IMR-90 (cell line): ENCODE measurements at regions not wholly inside any gene's neighbourhood (a gene's known extent, or its start where the extent isn't known, plus 50 kb on each side); places are given as distances from the start of the nearest gene placed in this dataset.

Experiments
- ATAC-seq: fragments of 200-7000 bp; cut with Tn5 transposase; 2 replicates; pipeline ENCODE4 v1.9.1; 2020; ENCODE audit warnings: low read depth, mild to moderate bottlenecking, moderate library complexity
- BruUV-seq: library from RNA; stranded (reverse); fragments of 400-500 nt; replicated peaks from 2 replicates; lab custom pipeline; 2021; lab: Mats Ljungman, UMichigan
- CTCF ChIA-PET: fragments of 300-600 bp; formaldehyde crosslinking; extraction: SDS; loops from one replicate; lab custom pipeline; 2021; ENCODE audit warnings: antibody characterized with exemption; lab: Yijun Ruan, JAX
- POLR2A ChIA-PET: fragments of 300-600 bp; sonication (Branson Sonifier 250); formaldehyde crosslinking; loops from one replicate; lab custom pipeline; 2022; ENCODE audit warnings: antibody characterized with exemption; ENCODE audit not compliant: unreplicated experiment; lab: Charles Lee
- DNase-seq: peaks from one replicate; pipeline ENCODE4 v3.0.0; 2013
- H2AFZ ChIP-seq: replicated peaks from 2 replicates; pipeline ENCODE3; 2013; ENCODE audit warnings: low read length, mild to moderate bottlenecking; ENCODE audit not compliant: poor library complexity
- H2AK5ac ChIP-seq: 2 replicates; pipeline ENCODE4 v1.6.1; 2013; ENCODE audit warnings: low read depth, low read length, inconsistent platforms
- H2AK9ac ChIP-seq: replicated peaks from 2 replicates; pipeline ENCODE3; 2013; ENCODE audit warnings: mild to moderate bottlenecking, low read depth, low read length, moderate library complexity; ENCODE audit not compliant: poor library complexity
- H2BK120ac ChIP-seq: 2 replicates; pipeline ENCODE4 v1.6.1; 2013; ENCODE audit warnings: low read depth, low read length, inconsistent platforms
- H2BK15ac ChIP-seq: 3 replicates; pipeline ENCODE4 v1.6.1; 2013; ENCODE audit warnings: low read depth, low read length, inconsistent platforms
- H2BK20ac ChIP-seq: 2 replicates; pipeline ENCODE4 v1.6.1; 2013; ENCODE audit warnings: low read depth, mild to moderate bottlenecking, inconsistent platforms, low read length, moderate library complexity
- H2BK5ac ChIP-seq: 2 replicates; pipeline ENCODE4 v1.6.1; 2013; ENCODE audit warnings: mild to moderate bottlenecking, low read depth, low read length, inconsistent platforms; ENCODE audit not compliant: poor library complexity, severe bottlenecking
- H3K14ac ChIP-seq: replicated peaks from 2 replicates; pipeline ENCODE4 v1.6.1; 2013; ENCODE audit warnings: low read depth, low read length, inconsistent platforms
- H3K18ac ChIP-seq: 2 replicates; pipeline ENCODE4 v1.6.1; 2013; ENCODE audit warnings: low read depth, low read length, control low read depth
- H3K23ac ChIP-seq: 2 replicates; pipeline ENCODE4 v1.6.1; 2013; ENCODE audit warnings: low read depth, low read length, inconsistent platforms
- H3K27ac ChIP-seq: 2 replicates; pipeline ENCODE4 v1.5.1; 2013; ENCODE audit warnings: mild to moderate bottlenecking, control low read depth, low read length; ENCODE audit not compliant: insufficient read depth
- H3K27me3 ChIP-seq: 2 replicates; pipeline ENCODE4 v1.6.1; 2013; ENCODE audit warnings: low read length; ENCODE audit not compliant: control insufficient read depth, insufficient read depth
- H3K36me3 ChIP-seq: 2 replicates; pipeline ENCODE4 v1.6.1; 2013; ENCODE audit warnings: low read length, mixed read lengths; ENCODE audit not compliant: control insufficient read depth, insufficient read depth
- H3K4ac ChIP-seq: 2 replicates; pipeline ENCODE4 v1.6.1; 2013; ENCODE audit warnings: low read depth, low read length, inconsistent platforms
- H3K4me1 ChIP-seq: 2 replicates; pipeline ENCODE4 v1.6.1; 2013; ENCODE audit warnings: low read length, mixed read lengths; ENCODE audit not compliant: control insufficient read depth, insufficient read depth
- H3K4me2 ChIP-seq: 2 replicates; pipeline ENCODE4 v1.6.1; 2013; ENCODE audit warnings: low read depth, mild to moderate bottlenecking, control low read depth, low read length, moderate library complexity
- H3K4me3 ChIP-seq: 2 replicates; pipeline ENCODE4 v1.5.1; 2013; ENCODE audit warnings: low read depth, mild to moderate bottlenecking, control low read depth, low read length, moderate library complexity; ENCODE audit not compliant: insufficient read depth
- H3K56ac ChIP-seq: 2 replicates; pipeline ENCODE4 v1.6.1; 2013; ENCODE audit warnings: low read length, inconsistent platforms; ENCODE audit not compliant: insufficient read depth; ENCODE audit errors: extremely low read depth
- H3K79me1 ChIP-seq, 2 experiments: 2 replicates each; pipeline ENCODE4 v1.6.1; 2013; ENCODE audit warnings: low read length in 2 of 2, inconsistent platforms in 1 of 2, low read depth in 1 of 2
- H3K9ac ChIP-seq: 2 replicates; pipeline ENCODE4 v1.6.1; 2013; ENCODE audit warnings: low read depth, low read length, control low read depth
- H3K9me1 ChIP-seq: 2 replicates; pipeline ENCODE4 v1.6.1; 2013; ENCODE audit warnings: low read length, inconsistent platforms; ENCODE audit not compliant: insufficient read depth
- H3K9me3 ChIP-seq: 2 replicates; pipeline ENCODE4 v1.6.1; 2013; ENCODE audit warnings: low read length; ENCODE audit not compliant: control insufficient read depth, insufficient read depth
- H4K20me1 ChIP-seq: 2 replicates; pipeline ENCODE4 v1.6.1; 2013; ENCODE audit warnings: low read length, inconsistent platforms; ENCODE audit not compliant: insufficient read depth
- H4K5ac ChIP-seq: 2 replicates; pipeline ENCODE4 v1.6.1; 2013; ENCODE audit warnings: mild to moderate bottlenecking, low read depth, low read length, control low read depth
- H4K8ac ChIP-seq, 2 experiments: 2 replicates each; pipeline ENCODE4 v1.6.1; 2013; ENCODE audit warnings: low read depth in 2 of 2, low read length in 2 of 2, control low read depth in 1 of 2, inconsistent platforms in 1 of 2
- H4K91ac ChIP-seq: 2 replicates; pipeline ENCODE4 v1.6.1; 2013; ENCODE audit warnings: low read depth, low read length, inconsistent platforms; ENCODE audit not compliant: insufficient read depth
- FOS ChIP-seq: fragments of 150-350 bp; IDR thresholded peaks from 2 replicates; pipeline ENCODE4 v1.6.1; 2016; ENCODE audit warnings: low read depth, low read length
- MAFK ChIP-seq: IDR thresholded peaks from 2 replicates; pipeline ENCODE4 v1.6.1; 2012; ENCODE audit warnings: low read depth, low read length, improper control_type of control experiment
- NFE2L2 ChIP-seq: fragments of 150-350 bp; IDR thresholded peaks from 2 replicates; pipeline ENCODE4 v1.6.1; 2016; ENCODE audit warnings: low read depth, mild to moderate bottlenecking, low read length
- POLR2A ChIP-seq: IDR thresholded peaks from 2 replicates; pipeline ENCODE4 v1.6.1; 2012; ENCODE audit warnings: mild to moderate bottlenecking, low read depth, low read length
- RAD21 ChIP-seq: IDR thresholded peaks from 2 replicates; pipeline ENCODE4 v1.6.1; 2012; ENCODE audit warnings: low read length, improper control_type of control experiment
- RCOR1 ChIP-seq: IDR thresholded peaks from 2 replicates; pipeline ENCODE4 v1.6.1; 2012; ENCODE audit warnings: mild to moderate bottlenecking, low read length, improper control_type of control experiment; ENCODE audit not compliant: insufficient replicate concordance
- RFX5 ChIP-seq: IDR thresholded peaks from 2 replicates; pipeline ENCODE4 v1.8.0; 2012; ENCODE audit warnings: low read depth, mild to moderate bottlenecking, low read length, moderate library complexity
- dilution Hi-C: fragments of 300-500 bp; cut with HindIII; formaldehyde crosslinking; loops from one replicate; pipeline ENCODE4 v1.14.3; 2018; ENCODE audit warnings: low sequenced_read_pairs; ENCODE audit not compliant: unreplicated experiment
- in situ Hi-C: fragments of 300-500 bp; cut with MboI; formaldehyde crosslinking; loops from 3 replicates; pipeline ENCODE4 v1.14.3; 2019; ENCODE audit warnings: low sequenced_read_pairs, inconsistent platforms, mixed read lengths
- intact Hi-C: fragments of 100-400 bp; cut with micrococcal nuclease; formaldehyde crosslinking; loops from 2 replicates; pipeline ENCODE4 v1.10.0; 2022
- TF ChIP-seq, protein P1 (sequence below): fragments of 150-350 bp; IDR thresholded peaks from 2 replicates; pipeline ENCODE4 v1.6.1; 2017; ENCODE audit warnings: mild to moderate bottlenecking, antibody characterized with exemption, low read length, low read depth

DNA sequence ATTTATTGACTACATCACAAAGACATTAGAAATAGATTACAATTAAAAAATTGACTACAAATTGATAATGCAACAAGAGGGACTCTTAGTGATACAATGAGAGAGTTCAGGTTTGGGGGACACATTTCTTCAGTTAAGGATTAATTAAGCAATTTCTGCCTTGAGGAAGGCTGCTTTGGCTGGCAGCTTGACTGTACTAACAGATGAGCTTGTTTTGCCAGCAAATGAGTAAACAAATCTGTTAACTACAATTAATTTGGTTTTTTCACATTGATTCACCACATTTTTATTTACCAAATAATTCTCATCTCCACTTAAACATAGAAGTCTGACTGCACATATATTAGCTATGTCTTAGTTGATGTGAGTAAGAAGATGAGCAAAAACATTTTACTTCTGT, 183.6 kb upstream of the ZNF385D start:
- Histone ChIP-seq H3K4me2 (no peak overlapping the region), H2BK5ac (no peak overlapping the region), H3K9me1 (no peaks in the 10 kb centered on the region), H3K18ac (no peak overlapping the region), H4K20me1 (no peaks in the 10 kb centered on the region), H2AK9ac (no peak overlapping the region), H3K4me1 (no peaks in the 10 kb centered on the region), H3K79me1 (no peaks in the 10 kb centered on the region), H4K8ac (no peak overlapping the region), H4K5ac (no peak overlapping the region), H3K23ac (no peak overlapping the region), H3K27me3 (no peaks in the 10 kb centered on the region), H3K56ac (no peak overlapping the region), H3K4me3 (no peak overlapping the region), H2BK20ac (no peak overlapping the region), H3K14ac (no peak overlapping the region), H2AK5ac (no peak overlapping the region), H4K91ac (no peak overlapping the region), H3K4ac (no peak overlapping the region), H3K9me3 (no peaks in the 10 kb centered on the region), H3K9ac (no peak overlapping the region), H2AFZ (no peak overlapping the region), H2BK15ac (no peak overlapping the region), H3K36me3 (no peaks in the 10 kb centered on the region), H3K27ac (no peak overlapping the region), H2BK120ac (no peak overlapping the region)
- ATAC-seq (no peak), DNase-seq (no peak)
- TF ChIP-seq NFE2L2 (no peak), POLR2A (no peak), RFX5 (no peak), RAD21 (no peak), MAFK (no peak), RCOR1 (no peak), FOS (no peak)
- TF ChIP-seq, protein P1, sequence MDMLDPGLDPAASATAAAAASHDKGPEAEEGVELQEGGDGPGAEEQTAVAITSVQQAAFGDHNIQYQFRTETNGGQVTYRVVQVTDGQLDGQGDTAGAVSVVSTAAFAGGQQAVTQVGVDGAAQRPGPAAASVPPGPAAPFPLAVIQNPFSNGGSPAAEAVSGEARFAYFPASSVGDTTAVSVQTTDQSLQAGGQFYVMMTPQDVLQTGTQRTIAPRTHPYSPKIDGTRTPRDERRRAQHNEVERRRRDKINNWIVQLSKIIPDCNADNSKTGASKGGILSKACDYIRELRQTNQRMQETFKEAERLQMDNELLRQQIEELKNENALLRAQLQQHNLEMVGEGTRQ: no peak
- intact Hi-C loops: no loop called here
- CTCF ChIA-PET: no interaction called here
- POLR2A ChIA-PET: no interaction called here
- in situ Hi-C loops: no loop called here
- dilution Hi-C loops: no loop called here
- no TSS peak for BruUV-seq
